GM19239 (cell line): ENCODE measurements at regions not wholly inside any gene's neighbourhood (a gene's known extent, or its start where the extent isn't known, plus 50 kb on each side); places are given as distances from the start of the nearest gene placed in this dataset.
"Not testable (repeated sequence)": the region's sequence is repeated elsewhere in the genome, so short reads cannot be mapped to it uniquely, and the experiment has no call there.

Source experiments
- DNase-seq: peaks from one replicate; pipeline ENCODE4 v3.0.0; 2011; ENCODE audit warnings: low spot score; ENCODE audit not compliant: insufficient read length
- FAIRE-seq: peaks from 2 replicates; lab custom pipeline; 2011; peaks lifted over from hg19 to GRCh38; lab: Jason Lieb, UNC

GRCh38 chr3:147471741-147472140 is 62.6 kb downstream of the ZIC1 start:
- DNase-seq (no peak), FAIRE-seq (no peak)

GRCh38 chr3:147472846-147473245 is 63.7 kb downstream of the ZIC1 start:
- DNase-seq (no peak), FAIRE-seq (no peak)

- no peak for DNase-seq
- FAIRE-seq: no peak
Measured at GRCh38 chr3:147483145-147483544, 74.0 kb downstream of the ZIC1 start.

- DNase-seq: no peak
- no peak for FAIRE-seq
Measured at GRCh38 chr3:147483578-147483977, 74.4 kb downstream of the ZIC1 start.

GRCh38 chr3:147493065-147493464 is 83.9 kb downstream of the ZIC1 start:
- DNase-seq (no peak), FAIRE-seq (no peak)

- DNase-seq (no peak), FAIRE-seq (no peak)
Measured at GRCh38 chr3:147493666-147494065, 84.5 kb downstream of the ZIC1 start.

- DNase-seq: no peak
- FAIRE-seq: no peak
Measured at GRCh38 chr3:147497286-147497685, 88.1 kb downstream of the ZIC1 start.

- no peak for DNase-seq
- no peak for FAIRE-seq
Measured at GRCh38 chr3:147507638-147508286, 98.6 kb downstream of the ZIC1 start.

GRCh38 chr3:147509448-147509847 is 100.3 kb downstream of the ZIC1 start:
- no peak for DNase-seq
- no peak for FAIRE-seq

- FAIRE-seq (no peak), DNase-seq (no peak)
Measured at GRCh38 chr3:147513785-147514184, 104.6 kb downstream of the ZIC1 start.

GRCh38 chr3:147514366-147515160 is 105.4 kb downstream of the ZIC1 start:
- DNase-seq (no peak), FAIRE-seq (no peak)

GRCh38 chr3:147518465-147518864 is 109.3 kb downstream of the ZIC1 start:
- DNase-seq (no peak), FAIRE-seq (no peak)

GRCh38 chr3:147521646-147522045 is 112.5 kb downstream of the ZIC1 start:
- FAIRE-seq: no peak
- DNase-seq: no peak

GRCh38 chr3:147522780-147523179 is 113.6 kb downstream of the ZIC1 start:
- FAIRE-seq, DNase-seq: not testable (repeated sequence)

GRCh38 chr3:147529551-147529950 is 120.4 kb downstream of the ZIC1 start:
- no peak for DNase-seq
- FAIRE-seq: no peak

GRCh38 chr3:147538034-147538433 is 128.9 kb downstream of the ZIC1 start:
- DNase-seq (no peak), FAIRE-seq (no peak)

- FAIRE-seq (no peak), DNase-seq (no peak)
Measured at GRCh38 chr3:147540921-147541320, 131.8 kb downstream of the ZIC1 start.

- DNase-seq: no peak
- FAIRE-seq: no peak
Measured at GRCh38 chr3:147544290-147544689, 135.1 kb downstream of the ZIC1 start.

GRCh38 chr3:147551491-147551890 is 142.3 kb downstream of the ZIC1 start:
- no peak for DNase-seq
- no peak for FAIRE-seq

- FAIRE-seq (no peak), DNase-seq (no peak)
Measured at GRCh38 chr3:147554332-147554731, 145.2 kb downstream of the ZIC1 start.

- FAIRE-seq (no peak), DNase-seq (no peak)
Measured at GRCh38 chr3:147572970-147573340, 163.8 kb downstream of the ZIC1 start.

- FAIRE-seq: no peak
- DNase-seq: no peak
Measured at GRCh38 chr3:147574621-147575020, 165.5 kb downstream of the ZIC1 start.
